Bronchial epithelial cell (primary cell): ENCODE measurements at regions not wholly inside any gene's neighbourhood (a gene's known extent, or its start where the extent isn't known, plus 50 kb on each side); places are given as distances from the start of the nearest gene placed in this dataset.
A peak's percentile ranks its signal among the peaks of the same experiment; 100 is the strongest.

Source experiments
- DNase-seq: peaks from one replicate; pipeline ENCODE4 v3.0.0-alpha.2; 2010; ENCODE audit warnings: low read depth
- FAIRE-seq: peaks from 2 replicates; lab custom pipeline; 2011; peaks lifted over from hg19 to GRCh38; lab: Jason Lieb, UNC
- H3K27me3 ChIP-seq: 2 replicates; pipeline ENCODE4 v1.5.1; 2011; ENCODE audit warnings: low read length; ENCODE audit not compliant: control insufficient read depth, insufficient read depth
- H3K36me3 ChIP-seq: 2 replicates; pipeline ENCODE4 v1.5.1; 2011; ENCODE audit warnings: low read length; ENCODE audit not compliant: control insufficient read depth, insufficient read depth
- H3K4me3 ChIP-seq: 2 replicates; pipeline ENCODE4 v1.5.1; 2011; ENCODE audit warnings: mild to moderate bottlenecking, low read depth, low read length, control low read depth
- CTCF ChIP-seq: IDR thresholded peaks from 2 replicates; pipeline ENCODE4 v1.5.1; 2011; ENCODE audit warnings: mild to moderate bottlenecking, moderate library complexity, low read length, control low read depth, inconsistent platforms; ENCODE audit not compliant: insufficient read depth, severe bottlenecking

GRCh38 chr12:90485560-90485959 lies 469.4 kb downstream of the CCER1 start:
- DNase-seq (no peak), FAIRE-seq (no peak)
- Histone ChIP-seq H3K36me3 (no peaks in the 10 kb centered on the region), H3K4me3 (no peak overlapping the region), H3K27me3 (no peaks in the 10 kb centered on the region)
- TF ChIP-seq CTCF, result no peak

DNA sequence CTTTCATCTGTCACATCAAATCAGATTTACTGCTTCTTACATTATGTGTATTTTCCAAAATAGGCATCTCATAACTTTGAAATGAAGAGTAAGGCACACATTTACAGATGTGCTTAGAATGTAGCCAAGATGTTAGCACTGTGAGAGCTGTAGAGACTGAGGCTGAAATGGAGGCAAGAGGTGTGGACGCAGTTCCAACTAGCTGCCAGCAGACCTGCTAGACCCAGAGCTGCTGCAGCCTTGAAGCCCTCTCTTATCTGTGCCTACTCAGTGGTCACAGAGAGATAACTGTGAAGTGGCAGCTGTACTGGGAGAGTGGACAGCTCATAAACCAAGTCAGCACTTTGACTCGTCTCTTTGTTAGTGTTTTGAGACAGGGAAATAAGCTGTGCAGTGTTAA lies 470.9 kb downstream of the CCER1 start:
- DNase-seq, result no peak
- Histone ChIP-seq H3K36me3 (no peaks in the 10 kb centered on the region), H3K27me3 (no peaks in the 10 kb centered on the region), H3K4me3 (no peak overlapping the region)
- TF ChIP-seq CTCF, result no peak
- peak; percentile 36 for FAIRE-seq

DNA sequence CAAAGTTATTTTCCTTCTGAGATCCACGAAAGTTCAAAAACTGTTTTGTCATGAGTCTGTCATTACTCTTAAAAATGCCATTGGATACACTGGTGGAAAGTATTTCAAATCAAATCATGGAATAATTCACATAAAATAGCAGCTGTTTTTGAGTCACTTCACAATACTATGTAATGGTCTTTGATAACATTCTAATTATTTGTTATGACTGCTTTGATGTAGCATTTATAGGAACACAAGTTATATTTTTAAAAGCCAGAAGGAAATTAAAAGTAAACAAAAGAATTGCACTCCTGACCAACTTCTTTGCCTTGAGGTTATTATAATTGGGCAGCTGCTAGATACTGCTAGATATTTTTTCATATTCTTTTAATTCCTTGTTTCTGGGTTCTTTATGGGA lies 473.2 kb downstream of the CCER1 start:
- DNase-seq (no peak), FAIRE-seq (no peak)
- Histone ChIP-seq H3K36me3 (no peaks in the 10 kb centered on the region), H3K4me3 (no peak overlapping the region), H3K27me3 (no peaks in the 10 kb centered on the region)
- no peak for TF ChIP-seq CTCF

- no peak for TF ChIP-seq CTCF
- Histone ChIP-seq H3K4me3 (no peak overlapping the region), H3K27me3 (no peaks in the 10 kb centered on the region), H3K36me3 (no peaks in the 10 kb centered on the region)
- DNase-seq (no peak), FAIRE-seq (no peak)
Measured at GRCh38 chr12:90479237-90479636, 475.7 kb downstream of the CCER1 start.

DNA sequence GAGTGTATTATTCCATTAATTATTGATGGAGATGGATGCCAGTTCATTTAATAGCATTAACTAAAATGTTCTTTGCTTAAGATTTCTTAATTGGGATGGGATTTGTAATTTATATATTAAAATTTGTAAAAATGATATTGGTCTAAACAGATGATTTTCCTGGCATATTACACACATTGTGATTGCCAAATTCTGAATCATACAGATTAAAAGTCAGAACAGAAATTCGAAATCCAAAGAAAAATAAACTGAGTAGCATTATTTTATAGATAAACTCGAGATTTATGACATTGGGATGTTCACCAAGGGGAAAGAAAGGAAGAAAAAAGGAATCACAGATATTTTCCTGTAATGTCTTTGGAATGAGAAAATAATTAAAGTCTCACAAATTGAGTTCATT lies 481.1 kb downstream of the CCER1 start:
- FAIRE-seq, result no peak
- H3K36me3 ChIP-seq, result no peaks in the 10 kb centered on the region
- no peak overlapping the region for H3K4me3 ChIP-seq
- H3K27me3 ChIP-seq, result no peaks in the 10 kb centered on the region
- no peak for DNase-seq
- no peak for TF ChIP-seq CTCF

DNA sequence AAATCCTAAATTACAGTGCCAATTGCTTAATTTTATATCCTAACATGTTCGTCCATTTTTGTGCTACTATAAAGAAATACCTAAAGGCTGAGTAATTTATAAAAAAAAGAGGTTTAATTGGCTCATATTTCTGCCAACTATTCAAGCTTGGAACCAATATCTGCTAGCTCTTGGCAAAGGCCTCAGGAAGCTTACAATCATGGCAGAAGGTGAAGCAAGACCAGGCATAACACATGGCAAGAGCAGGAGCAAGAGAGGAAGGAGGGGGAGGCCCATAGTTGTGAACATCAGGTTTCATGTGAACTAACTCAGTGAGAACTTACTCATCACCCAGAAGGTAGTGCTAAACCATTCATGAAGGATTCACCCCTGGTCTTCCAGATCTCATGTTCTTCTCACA lies 494.3 kb downstream of the CCER1 start:
- no peaks in the 10 kb centered on the region for H3K36me3 ChIP-seq
- TF ChIP-seq CTCF, result no peak
- no peak overlapping the region for H3K4me3 ChIP-seq
- no peak for FAIRE-seq
- peak; percentile 1 for DNase-seq
- no peaks in the 10 kb centered on the region for H3K27me3 ChIP-seq
